Heart left ventricle (tissue), 13 donors: ENCODE measurements at regions not wholly inside any gene's neighbourhood (a gene's known extent, or its start where the extent isn't known, plus 50 kb on each side); places are given as distances from the start of the nearest gene placed in this dataset.

ENCODE experiments used
- CTCF ChIP-seq, 12 donors: fragments of 200-600 bp; sonication (generic) in 4 of 12; IDR thresholded peaks; one replicate each; pipeline versions ENCODE4 v1.5.0 to v1.8.0; 2018 to 2022; ENCODE audit warnings: antibody characterized with exemption in 12 of 12, mild to moderate bottlenecking in 5 of 12
- POLR2A ChIP-seq, 2 donors: fragments of 450-650 bp; IDR thresholded peaks; one replicate each; pipeline ENCODE4 v1.6.1; 2017; ENCODE audit warnings: antibody characterized with exemption in 2 of 2, mild to moderate bottlenecking in 2 of 2, moderate library complexity in 2 of 2
- donor health status: ischemic (EF 13 %, LVEDD 7.1; RV severe dilation, severe dysfunction).
- donor health status: DM: no; HTN: yes; CAD: no.
- donor health status: DM: no; HTN: no; CAD: no.
- donor health status: ischemic (EF 25% LVEDD 6.9; RV normal size, moderate dysfunction).
- donor health status: ischemic (EF 25% LVEDD 5.7; RV mildly dilated, moderate dysfunction).
- donor health status: ischemic (EF 35%, LVEDD 5.7; RV mildly dilated, moderate dysfunction).
- donor health status: nonischemic (EF 11% LVEDD 7.7; RV severe dilation, severe dysfunction).
- donor health status: DM: yes; HTN: yes; CAD: no.
- donor health status: PGD.
- donor health status: ischemic (EF 29% LVEDD 5.4; RV normal size, mild dysfunction).
- donor health status: nonischemic (EF 23%, LVEDD 6.1; RV moderate dilation, normal function).

GRCh38 chr10:64374346-64374745, 853.1 kb downstream of the REEP3 start:
- TF ChIP-seq POLR2A (IDR thresholded peaks at IDR 0.05) = no peak
- TF ChIP-seq CTCF (IDR thresholded peaks at IDR 0.05) = no peak
